ENCODE measurements at regions not wholly inside any gene's neighbourhood (a gene's known extent, or its start where the extent isn't known, plus 50 kb on each side); places are given as distances from the start of the nearest gene placed in this dataset.

- DNase-seq (ENCODE audit: low spot score): peak; percentile 23
- Histone ChIP-seq H2AFZ (replicated peaks) (peak overlapping the region; percentile 89), H3K4me3 (no peak overlapping the region), H3K4me2 (peak overlapping the region; percentile 13), H3K9ac (no peak overlapping the region), H3K27me3 (no peaks in the 10 kb centered on the region), H3K79me2 (ENCODE audit: low read depth) (no peaks in the 10 kb centered on the region), H3F3A (ENCODE audit: low read depth) (peaks cover 27% of the 10 kb centered on the region), H3K27ac (peak overlapping the region; percentile 78), H3K4me1 (peaks cover 65% of the 10 kb centered on the region), H3K36me3 (no peaks in the 10 kb centered on the region), H3K9me3 (ENCODE audit: low read depth) (no peaks in the 10 kb centered on the region), H4K20me1 (ENCODE audit: low read depth) (no peaks in the 10 kb centered on the region)
- H3K27ac Mint-ChIP-seq: peak overlapping the region; percentile 16
- H3K9me3 Mint-ChIP-seq: peaks cover 9% of the 10 kb centered on the region
- H3K27me3 Mint-ChIP-seq (ENCODE audit: insufficient read depth, low read depth): peaks cover 7% of the 10 kb centered on the region
- TF ChIP-seq EZH2phosphoT487 (IDR thresholded peaks at IDR 0.05) (no peak), EZH2 (IDR thresholded peaks at IDR 0.05) (no peak), CTCF (IDR thresholded peaks at IDR 0.05) (no peak)
- H3K36me3 Mint-ChIP-seq: no peaks in the 10 kb centered on the region
- peaks cover 57% of the 10 kb centered on the region for H3K4me1 Mint-ChIP-seq
- no peak overlapping the region for H3K4me3 Mint-ChIP-seq
These were observed 498.2 kb downstream of the PYDC2 start for GRCh38 chr3:191958980-191959671.

- Mint-ChIP-seq H3K4me1 (peaks cover 58% of the 10 kb centered on the region), H3K36me3 (peaks cover under 1% of the 10 kb centered on the region), H3K27ac (peak overlapping the region; percentile 83), H3K9me3 (peaks cover 9% of the 10 kb centered on the region), H3K4me3 (no peak overlapping the region), H3K27me3 (ENCODE audit: insufficient read depth, low read depth) (peaks cover 7% of the 10 kb centered on the region)
- Histone ChIP-seq H3K36me3 (no peaks in the 10 kb centered on the region), H3K4me2 (peak overlapping the region; percentile 61), H3F3A (ENCODE audit: low read depth) (peaks cover 27% of the 10 kb centered on the region), H2AFZ (replicated peaks) (no peak overlapping the region), H3K9me3 (ENCODE audit: low read depth) (no peaks in the 10 kb centered on the region), H4K20me1 (ENCODE audit: low read depth) (no peaks in the 10 kb centered on the region), H3K79me2 (ENCODE audit: low read depth) (no peaks in the 10 kb centered on the region), H3K27me3 (no peaks in the 10 kb centered on the region), H3K27ac (no peak overlapping the region), H3K9ac (no peak overlapping the region), H3K4me1 (peaks cover 65% of the 10 kb centered on the region), H3K4me3 (no peak overlapping the region)
- peak; percentile 27 for DNase-seq (ENCODE audit: low spot score)
- TF ChIP-seq EZH2phosphoT487 (IDR thresholded peaks at IDR 0.05) (no peak), EZH2 (IDR thresholded peaks at IDR 0.05) (no peak), CTCF (IDR thresholded peaks at IDR 0.05) (no peak)
These were observed 499.0 kb downstream of the PYDC2 start for GRCh38 chr3:191959876-191960413.

- H3K27me3 Mint-ChIP-seq (ENCODE audit: insufficient read depth, low read depth): peaks cover 7% of the 10 kb centered on the region
- peaks cover 55% of the 10 kb centered on the region for H3K4me1 ChIP-seq
- H3K4me1 Mint-ChIP-seq: peaks cover 55% of the 10 kb centered on the region
- peaks cover 27% of the 10 kb centered on the region for H3F3A ChIP-seq (ENCODE audit: low read depth)
- no peaks in the 10 kb centered on the region for H3K9me3 ChIP-seq (ENCODE audit: low read depth)
- H3K9ac ChIP-seq: no peak overlapping the region
- H3K79me2 ChIP-seq (ENCODE audit: low read depth): no peaks in the 10 kb centered on the region
- TF ChIP-seq EZH2 (IDR thresholded peaks at IDR 0.05) (no peak), EZH2phosphoT487 (IDR thresholded peaks at IDR 0.05) (no peak), CTCF (IDR thresholded peaks at IDR 0.05) (no peak)
- peak overlapping the region; percentile 82 for H3K27ac Mint-ChIP-seq
- H3K4me3 ChIP-seq: no peak overlapping the region
- peaks cover 12% of the 10 kb centered on the region for H3K9me3 Mint-ChIP-seq
- H4K20me1 ChIP-seq (ENCODE audit: low read depth): no peaks in the 10 kb centered on the region
- peaks cover 2% of the 10 kb centered on the region for H3K36me3 Mint-ChIP-seq
- H3K27me3 ChIP-seq: no peaks in the 10 kb centered on the region
- H2AFZ ChIP-seq (replicated peaks): no peak overlapping the region
- no peak for DNase-seq (ENCODE audit: low spot score)
- H3K36me3 ChIP-seq: no peaks in the 10 kb centered on the region
- no peak overlapping the region for H3K27ac ChIP-seq
- H3K4me2 ChIP-seq: no peak overlapping the region
- no peak overlapping the region for H3K4me3 Mint-ChIP-seq
These were observed 500.1 kb downstream of the PYDC2 start for GRCh38 chr3:191961022-191961421.

Data from neural progenitor cell (in vitro differentiated cells).